Skeletal muscle cell (primary cell): ENCODE measurements at regions not wholly inside any gene's neighbourhood (a gene's known extent, or its start where the extent isn't known, plus 50 kb on each side); places are given as distances from the start of the nearest gene placed in this dataset.
"Not testable (repeated sequence)": the region's sequence is repeated elsewhere in the genome, so short reads cannot be mapped to it uniquely, and the experiment has no call there.

Experiments used
- DNase-seq: peaks from one replicate; pipeline ENCODE4 v3.0.0-alpha.2; 2010; ENCODE audit warnings: low read depth
- H3K4me3 ChIP-seq: 2 replicates; pipeline ENCODE4 v1.5.1; 2011; ENCODE audit warnings: low read depth, mild to moderate bottlenecking, control low read depth, low read length, moderate library complexity

DNA sequence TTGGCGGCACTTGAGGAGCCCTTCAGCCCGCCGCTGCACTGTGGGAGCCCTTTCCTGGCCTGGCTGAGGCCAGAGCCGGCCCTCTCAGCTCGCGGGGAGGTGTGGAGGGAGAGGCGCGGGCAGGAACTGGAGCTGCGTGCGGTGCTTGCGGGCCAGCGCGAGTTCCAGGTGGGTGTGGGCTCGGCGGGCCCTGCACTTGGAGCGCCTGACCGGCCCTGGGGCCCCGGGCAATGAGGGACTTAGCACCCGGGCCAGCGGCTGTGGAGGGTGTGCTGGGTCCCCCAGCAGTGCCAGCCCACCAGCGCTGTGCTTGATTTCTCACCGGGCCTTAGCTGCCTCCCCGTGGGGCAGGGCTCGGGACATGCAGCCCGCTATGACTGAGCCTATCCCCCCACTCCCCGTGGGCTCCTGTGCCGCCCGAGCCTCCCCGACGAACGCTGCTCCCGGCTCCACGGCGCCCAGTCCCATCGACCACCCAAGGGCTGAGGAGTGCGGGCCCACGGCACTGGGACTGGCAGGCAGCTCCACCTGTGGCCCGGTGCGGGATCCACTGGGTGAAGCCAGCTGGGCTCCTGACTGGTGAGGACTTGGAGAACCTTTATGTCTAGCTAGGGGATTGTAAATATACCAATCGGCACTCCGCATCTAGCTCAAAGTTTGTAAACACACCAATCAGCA lies 167.6 kb downstream of the SOX4 start:
- DNase-seq, H3K4me3 ChIP-seq: not testable (repeated sequence)

- no peak for DNase-seq
- no peak overlapping the region for H3K4me3 ChIP-seq
Measured at GRCh38 chr6:21764989-21765388, 171.4 kb downstream of the SOX4 start.

DNA sequence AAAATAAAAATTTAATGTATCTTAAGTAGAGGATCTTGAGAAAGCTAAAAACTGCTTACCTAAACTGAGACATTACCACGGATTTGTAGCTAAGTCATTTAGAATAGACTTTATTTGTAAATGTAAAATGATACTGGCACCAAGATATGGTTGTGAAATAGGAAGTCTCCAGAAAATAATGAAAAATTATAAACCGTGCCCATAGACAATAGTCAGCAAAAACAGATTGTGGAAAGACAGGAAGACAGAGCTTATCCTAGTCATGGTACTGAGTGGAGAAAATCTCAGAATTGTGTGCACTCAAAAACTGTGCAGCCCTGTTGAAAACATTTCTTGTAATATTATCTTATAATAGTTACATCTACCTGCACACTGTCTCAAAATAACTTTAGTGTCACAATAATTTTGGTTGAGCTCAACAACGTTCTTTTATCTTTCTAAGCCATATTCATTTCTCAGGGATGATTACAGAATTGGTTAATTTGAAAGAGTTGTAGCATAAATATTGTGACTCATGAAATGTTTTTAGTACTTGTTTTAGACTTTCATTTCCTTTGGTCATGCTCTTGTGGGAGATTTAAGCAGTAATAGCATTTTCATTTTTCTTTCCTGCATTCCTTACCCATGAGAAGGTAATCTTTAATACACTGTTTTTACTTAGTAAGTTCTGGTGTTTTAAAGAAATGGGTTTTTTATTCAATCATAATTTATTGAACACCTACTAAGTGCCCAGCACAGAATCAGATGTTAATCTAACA lies 174.5 kb downstream of the SOX4 start:
- DNase-seq, result peak; percentile 25
- H3K4me3 ChIP-seq, result no peak overlapping the region

DNA sequence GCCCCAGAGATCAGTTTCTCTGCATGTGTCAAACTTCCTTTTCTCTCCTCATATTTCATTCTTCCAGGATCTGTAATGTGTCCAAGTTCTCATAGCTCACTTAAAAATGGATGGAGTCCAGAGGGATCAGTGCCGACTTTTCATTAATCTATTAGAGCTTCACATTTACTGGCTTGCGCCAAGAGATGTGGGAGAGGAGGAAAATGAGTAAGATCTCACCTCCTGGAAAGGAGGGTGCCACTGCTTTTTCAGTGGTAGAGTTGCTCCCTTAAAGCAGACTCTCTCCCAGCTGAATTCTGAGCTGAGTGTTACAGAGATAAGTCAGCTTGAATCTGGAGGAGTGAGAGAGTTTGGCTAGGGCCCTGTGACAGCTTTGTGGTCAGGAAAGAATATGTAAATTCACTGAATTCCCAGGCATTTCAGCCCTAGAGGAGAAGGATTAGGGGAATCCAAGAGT lies 175.9 kb downstream of the SOX4 start:
- DNase-seq, result peak; percentile 93
- no peak overlapping the region for H3K4me3 ChIP-seq

DNA sequence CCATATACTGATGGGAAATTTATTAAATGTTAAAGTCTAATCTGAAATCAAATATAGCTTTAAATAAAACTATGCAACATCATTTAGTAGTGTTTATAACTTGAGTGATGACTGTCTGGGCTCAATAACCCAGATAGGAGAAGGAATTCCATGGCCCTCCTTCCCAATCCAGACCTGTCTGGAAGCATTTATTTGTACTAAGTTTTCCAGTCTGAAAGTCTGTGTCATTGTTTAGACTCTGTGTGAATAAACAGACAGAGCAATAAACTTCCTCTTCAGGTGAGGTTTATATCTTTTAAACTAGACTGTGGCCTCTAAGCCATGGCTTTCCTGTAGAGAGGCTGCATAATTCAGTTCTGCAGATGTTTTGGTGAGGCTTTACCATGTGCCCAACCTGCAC lies 176.4 kb downstream of the SOX4 start:
- no peak for DNase-seq
- no peak overlapping the region for H3K4me3 ChIP-seq

- no peak overlapping the region for H3K4me3 ChIP-seq
- DNase-seq, result no peak
Measured at GRCh38 chr6:21771626-21772320, 178.2 kb downstream of the SOX4 start.

- DNase-seq, result no peak
- no peak overlapping the region for H3K4me3 ChIP-seq
Measured at GRCh38 chr6:21772477-21772876, 178.9 kb downstream of the SOX4 start.

- H3K4me3 ChIP-seq, result no peak overlapping the region
- DNase-seq, result no peak
Measured at GRCh38 chr6:21772884-21773575, 179.5 kb downstream of the SOX4 start.

DNA sequence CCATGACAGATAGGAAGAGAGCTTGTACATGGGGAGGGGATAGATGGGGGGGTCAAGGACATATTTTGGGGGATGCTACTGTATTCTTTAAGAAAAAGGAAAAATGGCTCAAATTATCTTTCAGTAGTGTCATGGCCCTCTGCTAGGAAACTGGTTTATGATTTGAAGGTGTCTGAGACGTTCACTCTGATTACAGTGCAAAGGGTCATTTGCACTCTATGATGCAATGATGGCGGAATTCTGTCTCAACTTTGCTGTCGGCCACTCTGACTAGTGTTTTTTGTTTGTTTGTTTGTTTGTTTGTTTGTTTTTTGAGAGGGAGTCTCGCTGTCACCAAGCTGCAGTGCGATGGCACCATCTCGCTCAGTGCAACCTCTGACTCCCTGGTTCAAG lies 180.0 kb downstream of the SOX4 start:
- no peak for DNase-seq
- no peak overlapping the region for H3K4me3 ChIP-seq

DNA sequence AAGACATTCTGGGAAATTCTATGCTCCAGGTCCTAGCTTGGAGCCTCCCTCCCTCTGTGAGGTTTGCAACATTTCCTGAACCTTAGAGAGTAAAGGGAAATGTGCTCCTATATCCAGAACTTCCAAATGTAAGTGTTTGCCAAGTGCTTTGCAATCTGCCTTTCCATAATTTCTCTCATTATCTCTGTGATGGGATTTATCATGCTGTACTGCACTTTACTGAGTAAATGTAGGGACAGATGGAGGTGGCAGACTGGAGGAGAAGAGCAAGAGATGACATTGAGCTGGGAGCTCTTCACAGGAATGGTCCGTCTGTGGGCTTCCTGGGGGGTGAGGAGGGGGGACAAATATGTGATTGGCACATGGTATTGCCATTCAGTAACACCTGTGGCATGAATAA lies 184.3 kb downstream of the SOX4 start:
- DNase-seq, result no peak
- H3K4me3 ChIP-seq, result no peak overlapping the region

- no peak overlapping the region for H3K4me3 ChIP-seq
- DNase-seq, result no peak
Measured at GRCh38 chr6:21780141-21780540, 186.6 kb downstream of the SOX4 start.

- no peak for DNase-seq
- H3K4me3 ChIP-seq, result no peak overlapping the region
Measured at GRCh38 chr6:21780679-21781078, 187.1 kb downstream of the SOX4 start.

DNA sequence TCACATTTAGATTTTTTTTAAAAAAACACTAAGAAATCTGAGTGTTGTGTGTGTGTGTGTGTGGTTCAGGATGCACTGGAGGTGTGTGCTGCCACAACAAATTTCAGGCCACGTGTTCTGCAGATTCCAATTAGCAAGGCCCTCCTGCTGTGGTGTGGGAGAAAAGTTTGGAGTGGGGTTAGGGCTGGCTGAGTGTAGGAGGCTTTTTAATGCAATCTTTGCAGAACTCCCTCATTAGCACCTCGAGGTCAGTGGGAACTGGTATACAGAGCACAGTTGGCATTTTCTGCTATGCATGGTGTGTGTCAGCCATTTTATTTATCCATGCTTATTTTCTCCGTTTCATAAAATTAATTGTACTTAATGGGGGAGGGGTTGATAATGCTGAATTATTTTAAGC lies 187.6 kb downstream of the SOX4 start:
- no peak for DNase-seq
- H3K4me3 ChIP-seq, result no peak overlapping the region

GRCh38 chr6:21785164-21785563 lies 191.6 kb downstream of the SOX4 start:
- DNase-seq, result no peak
- no peak overlapping the region for H3K4me3 ChIP-seq

DNA sequence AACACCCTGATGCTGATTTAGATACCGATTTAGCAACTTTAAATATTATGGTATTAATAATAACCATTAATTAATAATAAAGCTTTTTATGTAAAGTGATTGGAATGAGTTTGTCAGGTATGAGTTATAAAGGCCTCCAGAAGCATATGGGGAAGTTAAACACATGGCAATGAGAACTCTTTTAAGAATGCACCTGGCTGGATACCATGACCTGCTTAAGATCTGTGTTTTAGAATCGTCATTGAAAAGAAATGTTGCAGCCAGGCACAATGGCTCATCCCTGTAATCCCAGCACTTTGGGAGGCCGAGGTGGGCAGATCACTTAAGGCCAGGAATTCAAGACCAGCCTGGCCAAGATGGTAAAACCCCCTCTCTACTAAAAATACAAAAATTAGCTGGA lies 197.5 kb downstream of the SOX4 start:
- no peak for DNase-seq
- H3K4me3 ChIP-seq, result no peak overlapping the region

- no peak for DNase-seq
Measured at GRCh38 chr6:21791581-21791980, 198.0 kb downstream of the SOX4 start.

GRCh38 chr6:21792177-21792576 lies 198.6 kb downstream of the SOX4 start:
- no peak for DNase-seq
- H3K4me3 ChIP-seq, result no peak overlapping the region

More at GRCh38 chr6:21791581-21791980, 198.0 kb downstream of the SOX4 start:
- H3K4me3 ChIP-seq, result no peak overlapping the region

GRCh38 chr6:21796979-21797378 lies 203.4 kb downstream of the SOX4 start:
- H3K4me3 ChIP-seq, DNase-seq: not testable (repeated sequence)

- no peak for DNase-seq
- H3K4me3 ChIP-seq, result no peak overlapping the region
Measured at GRCh38 chr6:21798468-21798867, 204.9 kb downstream of the SOX4 start.

DNA sequence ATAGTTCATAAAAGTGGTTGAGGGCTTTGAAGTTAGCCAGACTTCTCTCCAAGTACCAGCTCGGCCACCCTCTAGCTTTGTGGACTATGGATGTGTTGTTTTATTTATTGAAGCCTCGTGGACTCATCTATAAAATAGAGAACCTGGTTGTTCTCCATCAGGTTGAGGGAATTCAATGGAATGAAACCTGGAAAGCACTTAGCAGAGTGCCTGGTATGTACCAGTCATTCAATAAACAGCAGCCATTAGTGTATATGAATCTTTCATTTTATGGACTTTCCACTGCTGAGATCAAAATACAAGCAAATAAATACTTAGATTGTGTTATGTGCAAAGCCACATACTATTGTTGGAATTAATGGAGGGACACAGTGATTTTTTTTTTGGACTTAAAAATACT lies 206.8 kb downstream of the SOX4 start:
- H3K4me3 ChIP-seq, result no peak overlapping the region
- no peak for DNase-seq
